ENCODE measurements at regions not wholly inside any gene's neighbourhood (a gene's known extent, or its start where the extent isn't known, plus 50 kb on each side); places are given as distances from the start of the nearest gene placed in this dataset.

DNA sequence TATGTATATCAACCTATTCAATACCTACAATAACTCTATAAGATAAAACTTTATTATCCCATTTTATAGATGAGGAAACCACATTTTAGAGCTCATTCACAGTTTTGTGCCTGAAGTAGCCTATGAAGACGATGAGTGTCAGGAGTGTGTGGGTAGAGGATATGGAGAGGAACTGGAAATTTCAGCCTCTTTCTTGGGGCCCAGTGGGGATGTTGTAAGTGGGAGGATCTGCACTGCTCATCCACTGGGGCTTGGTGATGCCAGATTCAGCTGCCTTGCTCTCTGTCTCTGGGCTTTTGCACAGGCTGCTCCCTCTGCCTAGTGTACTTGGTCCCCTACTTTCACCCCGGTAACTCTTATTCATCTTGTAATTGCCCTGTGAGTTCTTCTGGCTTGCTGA is 194.7 kb downstream of the SREK1 start:
- TF ChIP-seq, protein P1, sequence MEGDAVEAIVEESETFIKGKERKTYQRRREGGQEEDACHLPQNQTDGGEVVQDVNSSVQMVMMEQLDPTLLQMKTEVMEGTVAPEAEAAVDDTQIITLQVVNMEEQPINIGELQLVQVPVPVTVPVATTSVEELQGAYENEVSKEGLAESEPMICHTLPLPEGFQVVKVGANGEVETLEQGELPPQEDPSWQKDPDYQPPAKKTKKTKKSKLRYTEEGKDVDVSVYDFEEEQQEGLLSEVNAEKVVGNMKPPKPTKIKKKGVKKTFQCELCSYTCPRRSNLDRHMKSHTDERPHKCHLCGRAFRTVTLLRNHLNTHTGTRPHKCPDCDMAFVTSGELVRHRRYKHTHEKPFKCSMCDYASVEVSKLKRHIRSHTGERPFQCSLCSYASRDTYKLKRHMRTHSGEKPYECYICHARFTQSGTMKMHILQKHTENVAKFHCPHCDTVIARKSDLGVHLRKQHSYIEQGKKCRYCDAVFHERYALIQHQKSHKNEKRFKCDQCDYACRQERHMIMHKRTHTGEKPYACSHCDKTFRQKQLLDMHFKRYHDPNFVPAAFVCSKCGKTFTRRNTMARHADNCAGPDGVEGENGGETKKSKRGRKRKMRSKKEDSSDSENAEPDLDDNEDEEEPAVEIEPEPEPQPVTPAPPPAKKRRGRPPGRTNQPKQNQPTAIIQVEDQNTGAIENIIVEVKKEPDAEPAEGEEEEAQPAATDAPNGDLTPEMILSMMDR (IDR thresholded peaks at IDR 0.05 in 2 of 3, conservative IDR thresholded peaks at IDR 0.05 in 1 of 3; ENCODE audit: borderline replicate concordance in 1 of 3, insufficient read depth in 1 of 3, low read depth in 2 of 3, low read length in 2 of 3), result no peak
- no peak for TF ChIP-seq POLR2A (IDR thresholded peaks at IDR 0.05; ENCODE audit: borderline replicate concordance, extremely low read depth, insufficient read depth, insufficient read length)
- TF ChIP-seq, protein P2, sequence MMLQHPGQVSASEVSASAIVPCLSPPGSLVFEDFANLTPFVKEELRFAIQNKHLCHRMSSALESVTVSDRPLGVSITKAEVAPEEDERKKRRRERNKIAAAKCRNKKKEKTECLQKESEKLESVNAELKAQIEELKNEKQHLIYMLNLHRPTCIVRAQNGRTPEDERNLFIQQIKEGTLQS (IDR thresholded peaks at IDR 0.05), result no peak
- TF ChIP-seq POLR2AphosphoS5 (IDR thresholded peaks at IDR 0.05; ENCODE audit: low read depth, low read length), result no peak
- no peak for TF ChIP-seq EZH2 (IDR thresholded peaks at IDR 0.05)
- no peak for TF ChIP-seq SRF (IDR thresholded peaks at IDR 0.05; ENCODE audit: low read depth)
- no peak for TF ChIP-seq ZNF274 (IDR thresholded peaks at IDR 0.05; ENCODE audit: low read depth, low read length)
- no peak for TF ChIP-seq RAD21 (IDR thresholded peaks at IDR 0.05; ENCODE audit: low read depth)
- no peak for TF ChIP-seq JUND (IDR thresholded peaks at IDR 0.05)
- no peak for TF ChIP-seq SIN3A (IDR thresholded peaks at IDR 0.05; ENCODE audit: low read depth)
- TF ChIP-seq YY1 (IDR thresholded peaks at IDR 0.05; ENCODE audit: extremely low read depth, insufficient replicate concordance, low read depth, low read length), result no peak
- TF ChIP-seq EZH2phosphoT487 (IDR thresholded peaks at IDR 0.05; ENCODE audit: borderline replicate concordance), result no peak
- TF ChIP-seq ZBTB33 (IDR thresholded peaks at IDR 0.05; ENCODE audit: extremely low read depth, insufficient replicate concordance, low read length), result no peak
- TF ChIP-seq CEBPB (IDR thresholded peaks at IDR 0.05; ENCODE audit: low read depth), result no peak
